ENCODE measurements at regions not wholly inside any gene's neighbourhood (a gene's known extent, or its start where the extent isn't known, plus 50 kb on each side); places are given as distances from the start of the nearest gene placed in this dataset.
"Not testable (repeated sequence)": the region's sequence is repeated elsewhere in the genome, so short reads cannot be mapped to it uniquely, and the experiment has no call there.

- Histone ChIP-seq H3K9me3 (ENCODE audit: control insufficient read depth, low read length) (no peaks in the 10 kb centered on the region), H3K27ac (ENCODE audit: low read depth in 1 of 2, low read length in 2 of 2) (no peak overlapping the region), H3K27me3 (ENCODE audit: control insufficient read depth in 1 of 2, insufficient read depth in 2 of 2, low read length in 1 of 2) (no peaks in the 10 kb centered on the region), H3K36me3 (ENCODE audit: control insufficient read depth in 1 of 2, insufficient read depth in 2 of 2, low read length in 1 of 2) (no peaks in the 10 kb centered on the region), H3K4me3 (ENCODE audit: low read length in 2 of 2) (no peak overlapping the region), H3K4me1 (ENCODE audit: control insufficient read depth in 1 of 2, insufficient read depth in 2 of 2, low read length in 2 of 2) (no peaks in the 10 kb centered on the region)
- ATAC-seq (ENCODE audit: low FRiP score) (no peak), DNase-seq (no peak)
- intact Hi-C loops (cut with DNase I), result no loop called here
Measured at GRCh38 chrX:128425546-128425945, 373.3 kb upstream of the ACTRT1 start.

DNA sequence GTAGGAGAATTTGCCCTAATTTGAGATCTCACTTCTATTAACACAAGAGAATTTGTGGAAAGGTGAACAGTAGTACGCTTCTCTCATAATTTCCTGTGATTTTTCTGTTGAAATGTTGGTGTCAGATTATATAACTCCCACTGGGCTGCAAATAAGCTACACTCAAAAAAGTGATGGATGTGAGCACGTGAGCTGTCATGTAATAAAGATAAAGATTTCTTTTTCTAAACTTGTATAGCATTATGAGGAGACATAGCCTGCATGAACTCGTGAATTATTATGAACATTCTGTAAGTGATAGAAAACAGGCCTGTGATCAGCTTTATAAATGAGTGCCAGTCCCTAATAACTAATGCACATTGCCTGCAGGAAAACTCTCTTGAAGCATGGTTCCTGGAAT, 356.6 kb upstream of the ACTRT1 start:
- WGBS, 2 donors, result 9 to 23% methylated on average over 3 of the region's 3 CpGs
- Histone ChIP-seq H3K36me3 (ENCODE audit: control insufficient read depth in 1 of 2, insufficient read depth in 2 of 2, low read length in 1 of 2) (no peaks in the 10 kb centered on the region), H3K9me3 (ENCODE audit: control insufficient read depth, low read length) (no peaks in the 10 kb centered on the region), H3K4me3 (ENCODE audit: low read length in 2 of 2) (no peak overlapping the region), H3K27ac (ENCODE audit: low read depth in 1 of 2, low read length in 2 of 2) (no peak overlapping the region), H3K4me1 (ENCODE audit: control insufficient read depth in 1 of 2, insufficient read depth in 2 of 2, low read length in 2 of 2) (no peaks in the 10 kb centered on the region), H3K27me3 (ENCODE audit: control insufficient read depth in 1 of 2, insufficient read depth in 2 of 2, low read length in 1 of 2) (no peaks in the 10 kb centered on the region)
- ATAC-seq (ENCODE audit: low FRiP score) (no peak), DNase-seq (no peak)
- intact Hi-C loops (cut with DNase I), result no loop called here

DNA sequence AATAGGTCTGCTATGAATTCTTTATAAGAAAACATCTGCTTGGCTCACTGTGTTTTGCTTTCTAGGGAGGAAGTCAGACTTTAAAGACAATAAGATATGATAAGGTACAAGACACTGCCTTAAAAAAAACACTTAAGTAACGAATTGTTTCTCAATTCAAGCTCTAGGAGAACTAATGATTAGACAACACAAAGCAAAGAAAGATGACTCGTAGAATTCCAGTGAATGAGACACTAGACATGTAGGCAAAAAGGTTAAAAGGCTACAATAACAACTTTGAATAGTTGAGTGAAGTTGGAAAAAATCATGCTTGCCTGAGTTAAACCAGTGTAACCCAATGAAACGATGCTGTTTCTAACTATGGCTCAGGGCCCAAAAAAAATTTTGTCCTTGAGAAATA, 344.4 kb upstream of the ACTRT1 start:
- no peak overlapping the region for H3K27ac ChIP-seq (ENCODE audit: low read depth in 1 of 2, low read length in 2 of 2)
- no peaks in the 10 kb centered on the region for H3K9me3 ChIP-seq (ENCODE audit: control insufficient read depth, low read length)
- no peaks in the 10 kb centered on the region for H3K4me1 ChIP-seq (ENCODE audit: control insufficient read depth in 1 of 2, insufficient read depth in 2 of 2, low read length in 2 of 2)
- intact Hi-C loops (cut with DNase I), result no loop called here
- no peak overlapping the region for H3K4me3 ChIP-seq (ENCODE audit: low read length in 2 of 2)
- 9 to 17% methylated on average over 3 of the region's 3 CpGs for WGBS, 2 donors
- no peaks in the 10 kb centered on the region for H3K36me3 ChIP-seq (ENCODE audit: control insufficient read depth in 1 of 2, insufficient read depth in 2 of 2, low read length in 1 of 2)
- DNase-seq, result no peak
- no peaks in the 10 kb centered on the region for H3K27me3 ChIP-seq (ENCODE audit: control insufficient read depth in 1 of 2, insufficient read depth in 2 of 2, low read length in 1 of 2)
- no peak for ATAC-seq (ENCODE audit: low FRiP score)

- H3K27ac ChIP-seq (ENCODE audit: low read depth in 1 of 2, low read length in 2 of 2); H3K4me1 ChIP-seq (ENCODE audit: control insufficient read depth in 1 of 2, insufficient read depth in 2 of 2, low read length in 2 of 2); H3K9me3 ChIP-seq (ENCODE audit: control insufficient read depth, low read length); intact Hi-C loops (cut with DNase I); H3K27me3 ChIP-seq (ENCODE audit: control insufficient read depth in 1 of 2, insufficient read depth in 2 of 2, low read length in 1 of 2); H3K36me3 ChIP-seq (ENCODE audit: control insufficient read depth in 1 of 2, insufficient read depth in 2 of 2, low read length in 1 of 2); ATAC-seq (ENCODE audit: low FRiP score); H3K4me3 ChIP-seq (ENCODE audit: low read length in 2 of 2): not testable (repeated sequence)
- WGBS, 2 donors, result 72 to 78% methylated on average over 3 of the region's 3 CpGs
- DNase-seq, result peak in 1 of 2 donors; percentile 31
Measured at GRCh38 chrX:128383846-128384245, 331.6 kb upstream of the ACTRT1 start.

GRCh38 chrX:128365492-128365891, 313.3 kb upstream of the ACTRT1 start:
- Histone ChIP-seq H3K4me3 (ENCODE audit: low read length in 2 of 2) (no peak overlapping the region), H3K27ac (ENCODE audit: low read depth in 1 of 2, low read length in 2 of 2) (no peak overlapping the region), H3K36me3 (ENCODE audit: control insufficient read depth in 1 of 2, insufficient read depth in 2 of 2, low read length in 1 of 2) (no peaks in the 10 kb centered on the region), H3K4me1 (ENCODE audit: control insufficient read depth in 1 of 2, insufficient read depth in 2 of 2, low read length in 2 of 2) (no peaks in the 10 kb centered on the region), H3K27me3 (ENCODE audit: control insufficient read depth in 1 of 2, insufficient read depth in 2 of 2, low read length in 1 of 2) (no peaks in the 10 kb centered on the region), H3K9me3 (ENCODE audit: control insufficient read depth, low read length) (no peaks in the 10 kb centered on the region)
- intact Hi-C loops (cut with DNase I), result no loop called here
- DNase-seq (no peak), ATAC-seq (ENCODE audit: low FRiP score) (no peak)
- 71 to 88% methylated on average over 3 of the region's 3 CpGs for WGBS, 2 donors

DNA sequence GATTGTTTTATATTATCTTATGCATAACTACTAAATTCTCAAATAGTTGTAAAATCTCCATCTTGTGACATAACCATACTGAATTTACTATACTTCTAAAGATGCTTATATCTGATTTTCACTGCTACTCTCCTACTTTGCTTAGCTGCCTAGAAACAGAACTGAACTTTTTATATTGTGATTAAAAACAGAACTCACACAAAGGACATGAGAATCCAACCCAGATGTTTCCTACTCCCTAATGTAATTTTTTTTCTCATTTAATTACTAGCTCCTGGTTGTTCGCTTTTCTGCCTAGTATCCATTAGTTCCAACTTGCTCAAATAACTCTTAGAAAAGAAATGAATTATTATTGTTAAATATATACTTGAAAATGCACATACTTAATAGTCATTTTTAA, 283.5 kb upstream of the ACTRT1 start:
- no peaks in the 10 kb centered on the region for H3K4me1 ChIP-seq (ENCODE audit: control insufficient read depth in 1 of 2, insufficient read depth in 2 of 2, low read length in 2 of 2)
- no peak overlapping the region for H3K27ac ChIP-seq (ENCODE audit: low read depth in 1 of 2, low read length in 2 of 2)
- DNase-seq (no peak), ATAC-seq (ENCODE audit: low FRiP score) (no peak)
- H3K9me3 ChIP-seq (ENCODE audit: control insufficient read depth, low read length), result no peaks in the 10 kb centered on the region
- H3K27me3 ChIP-seq (ENCODE audit: control insufficient read depth in 1 of 2, insufficient read depth in 2 of 2, low read length in 1 of 2), result no peaks in the 10 kb centered on the region
- no peaks in the 10 kb centered on the region for H3K36me3 ChIP-seq (ENCODE audit: control insufficient read depth in 1 of 2, insufficient read depth in 2 of 2, low read length in 1 of 2)
- intact Hi-C loops (cut with DNase I), result no loop called here
- no peak overlapping the region for H3K4me3 ChIP-seq (ENCODE audit: low read length in 2 of 2)
- 57 to 81% methylated on average over 1 of the region's 1 CpG for WGBS, 2 donors

DNA sequence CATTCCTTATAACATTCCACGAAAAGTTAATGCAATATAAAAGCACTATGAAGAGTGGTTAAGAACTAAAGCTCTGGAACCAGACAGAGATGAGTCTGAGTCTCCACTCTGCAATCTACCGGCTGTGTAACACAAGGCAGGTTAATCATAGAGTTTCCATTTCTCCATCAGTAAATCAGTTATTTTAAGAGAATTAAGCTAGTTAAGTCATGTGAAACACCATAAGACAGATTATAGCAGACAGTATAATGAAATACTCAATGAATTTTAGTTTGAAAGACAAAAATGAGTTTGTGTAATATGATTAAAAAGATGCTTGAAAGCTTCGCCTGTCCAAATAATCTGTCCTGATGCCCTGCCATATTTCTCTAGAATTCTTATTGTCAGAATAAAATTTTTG, 282.6 kb upstream of the ACTRT1 start:
- Histone ChIP-seq H3K4me1 (ENCODE audit: control insufficient read depth in 1 of 2, insufficient read depth in 2 of 2, low read length in 2 of 2) (no peaks in the 10 kb centered on the region), H3K9me3 (ENCODE audit: control insufficient read depth, low read length) (no peaks in the 10 kb centered on the region), H3K4me3 (ENCODE audit: low read length in 2 of 2) (no peak overlapping the region), H3K36me3 (ENCODE audit: control insufficient read depth in 1 of 2, insufficient read depth in 2 of 2, low read length in 1 of 2) (no peaks in the 10 kb centered on the region), H3K27ac (ENCODE audit: low read depth in 1 of 2, low read length in 2 of 2) (no peak overlapping the region), H3K27me3 (ENCODE audit: control insufficient read depth in 1 of 2, insufficient read depth in 2 of 2, low read length in 1 of 2) (no peaks in the 10 kb centered on the region)
- intact Hi-C loops (cut with DNase I), result no loop called here
- ATAC-seq (ENCODE audit: low FRiP score), result no peak
- DNase-seq, result no peak
- 68 to 90% methylated on average over 3 of the region's 3 CpGs for WGBS, 2 donors

DNA sequence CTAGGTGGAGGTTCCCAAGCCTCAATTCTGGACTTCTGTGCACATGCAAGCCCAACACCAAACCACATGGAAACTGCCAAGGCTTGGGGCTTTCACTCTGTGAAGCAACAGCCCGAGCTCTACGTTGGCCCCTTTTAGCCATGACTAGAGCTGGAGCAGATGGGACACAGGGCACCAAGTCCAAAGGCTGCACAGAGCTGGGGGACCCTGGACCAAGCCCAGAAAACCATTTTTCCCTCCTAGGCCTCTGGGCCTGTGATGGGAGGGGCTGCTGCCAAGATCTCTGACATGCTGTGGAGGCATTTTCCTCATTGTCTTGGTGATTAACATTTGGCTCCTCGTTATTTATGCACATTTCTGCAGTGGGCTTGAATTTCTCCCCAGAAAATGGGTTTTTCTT, 258.7 kb upstream of the ACTRT1 start:
- Histone ChIP-seq H3K27me3 (ENCODE audit: control insufficient read depth in 1 of 2, insufficient read depth in 2 of 2, low read length in 1 of 2) (no peaks in the 10 kb centered on the region), H3K4me1 (ENCODE audit: control insufficient read depth in 1 of 2, insufficient read depth in 2 of 2, low read length in 2 of 2) (no peaks in the 10 kb centered on the region), H3K36me3 (ENCODE audit: control insufficient read depth in 1 of 2, insufficient read depth in 2 of 2, low read length in 1 of 2) (no peaks in the 10 kb centered on the region), H3K4me3 (ENCODE audit: low read length in 2 of 2) (no peak overlapping the region), H3K27ac (ENCODE audit: low read depth in 1 of 2, low read length in 2 of 2) (no peak overlapping the region), H3K9me3 (ENCODE audit: control insufficient read depth, low read length) (no peaks in the 10 kb centered on the region)
- intact Hi-C loops (cut with DNase I), result no loop called here
- ATAC-seq (ENCODE audit: low FRiP score) (no peak), DNase-seq (no peak)
- 46 to 83% methylated on average over 3 of the region's 3 CpGs for WGBS, 2 donors

DNA sequence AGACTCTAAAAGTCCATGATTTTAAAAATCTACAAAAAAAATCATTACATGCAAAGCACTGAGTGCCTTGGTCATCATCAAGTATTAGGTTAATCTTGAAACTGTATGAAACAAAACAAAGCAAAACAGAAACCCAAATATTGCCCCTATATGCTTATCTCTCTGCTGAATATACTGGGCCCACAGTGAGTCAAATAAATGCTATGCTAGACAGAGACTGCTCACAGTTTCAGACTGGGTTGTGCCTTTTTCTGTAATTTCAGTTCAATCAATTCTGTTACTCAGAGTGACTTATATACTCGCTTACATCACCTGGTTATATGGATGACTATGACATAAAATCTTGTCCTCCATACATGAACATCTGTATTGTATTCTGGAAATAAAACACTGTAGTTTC, 257.1 kb upstream of the ACTRT1 start:
- Histone ChIP-seq H3K27me3 (ENCODE audit: control insufficient read depth in 1 of 2, insufficient read depth in 2 of 2, low read length in 1 of 2) (no peaks in the 10 kb centered on the region), H3K27ac (ENCODE audit: low read depth in 1 of 2, low read length in 2 of 2) (no peak overlapping the region), H3K4me3 (ENCODE audit: low read length in 2 of 2) (no peak overlapping the region), H3K4me1 (ENCODE audit: control insufficient read depth in 1 of 2, insufficient read depth in 2 of 2, low read length in 2 of 2) (no peaks in the 10 kb centered on the region), H3K36me3 (ENCODE audit: control insufficient read depth in 1 of 2, insufficient read depth in 2 of 2, low read length in 1 of 2) (no peaks in the 10 kb centered on the region), H3K9me3 (ENCODE audit: control insufficient read depth, low read length) (no peaks in the 10 kb centered on the region)
- 50 to 57% methylated on average over 1 of the region's 1 CpG for WGBS, 2 donors
- no peak for ATAC-seq (ENCODE audit: low FRiP score)
- intact Hi-C loops (cut with DNase I), result no loop called here
- DNase-seq, result no peak

Data from aorta (tissue), 5 donors.